ENCODE measurements at regions not wholly inside any gene's neighbourhood (a gene's known extent, or its start where the extent isn't known, plus 50 kb on each side); places are given as distances from the start of the nearest gene placed in this dataset.
"Not testable (repeated sequence)": the region's sequence is repeated elsewhere in the genome, so short reads cannot be mapped to it uniquely, and the experiment has no call there.

DNA sequence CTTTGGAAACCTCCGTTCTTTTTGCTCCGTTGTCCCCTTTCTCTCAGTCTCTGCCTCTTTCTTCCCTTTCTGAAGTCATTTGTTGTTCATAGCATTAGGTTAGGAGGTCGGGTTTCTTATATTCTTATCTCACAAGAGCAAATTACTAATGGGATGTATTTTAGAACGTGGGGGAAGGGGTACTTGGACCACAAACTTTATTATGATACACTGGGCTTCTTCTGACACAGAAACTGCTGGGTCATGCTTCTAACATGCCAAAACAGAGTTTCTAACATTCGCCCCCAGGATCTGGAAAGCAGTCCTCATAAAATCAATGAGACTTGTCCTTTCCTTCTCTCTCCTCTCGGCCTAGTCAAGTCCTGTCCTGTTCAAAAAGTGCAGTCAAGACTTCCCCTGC lies 334.4 kb downstream of the GADD45G start:
- DNase-seq (ENCODE audit: low read depth) = no peak

DNA sequence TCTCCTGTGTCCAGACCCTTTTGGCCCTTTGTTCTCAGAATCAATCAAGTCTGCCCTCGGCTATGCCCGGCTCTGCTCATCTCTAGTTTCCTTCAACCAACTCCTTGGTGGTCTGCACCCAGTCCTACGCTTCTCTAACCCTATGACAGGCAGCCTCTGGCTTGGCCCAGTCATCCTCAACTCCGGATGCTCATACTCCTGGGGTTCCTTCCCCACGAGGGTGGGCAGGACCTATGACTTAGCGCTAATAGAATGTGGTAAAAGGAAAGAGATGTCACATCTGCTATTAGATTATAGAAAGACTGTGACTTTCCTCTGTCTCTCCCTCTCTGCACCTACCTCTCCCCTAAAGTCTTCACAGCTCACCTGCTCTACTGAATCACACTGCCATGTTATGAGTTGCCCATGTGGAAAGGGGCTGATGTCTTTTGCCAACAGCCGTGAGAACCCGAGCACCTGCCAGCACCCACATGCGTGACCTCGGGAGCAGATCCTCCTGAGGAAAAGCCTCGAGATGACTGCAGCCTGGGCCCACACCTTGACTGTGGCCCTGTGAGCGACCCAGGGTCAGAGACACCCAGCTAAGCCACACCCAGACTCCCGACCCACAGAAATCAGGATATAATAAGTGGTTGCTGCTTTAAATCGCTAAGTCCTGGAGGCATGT lies 334.9 kb downstream of the GADD45G start:
- DNase-seq (ENCODE audit: low read depth) = no peak

- DNase-seq (ENCODE audit: low read depth) = no peak
Observed at GRCh38 chr9:89940625-89941024, 335.8 kb downstream of the GADD45G start.

DNA sequence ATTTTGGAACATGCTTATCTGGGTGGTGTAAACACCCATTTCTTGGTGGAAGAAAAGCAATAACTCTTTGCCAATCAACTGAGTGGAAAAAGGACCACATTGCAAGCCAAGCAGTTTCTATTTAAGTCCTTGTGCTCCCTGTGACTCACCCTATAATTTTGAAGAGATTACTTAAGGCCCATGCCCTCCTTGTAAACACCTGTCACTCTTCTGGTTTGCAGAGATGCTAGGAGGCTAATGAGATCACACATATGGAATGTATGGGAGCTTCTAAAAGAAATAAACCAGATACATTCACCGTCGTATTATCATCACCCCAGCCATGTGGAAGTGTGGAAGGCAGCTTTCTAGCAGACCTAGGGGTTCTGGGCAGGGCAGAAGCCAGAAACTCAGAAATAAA lies 337.1 kb downstream of the GADD45G start:
- DNase-seq (ENCODE audit: low read depth) = no peak

DNA sequence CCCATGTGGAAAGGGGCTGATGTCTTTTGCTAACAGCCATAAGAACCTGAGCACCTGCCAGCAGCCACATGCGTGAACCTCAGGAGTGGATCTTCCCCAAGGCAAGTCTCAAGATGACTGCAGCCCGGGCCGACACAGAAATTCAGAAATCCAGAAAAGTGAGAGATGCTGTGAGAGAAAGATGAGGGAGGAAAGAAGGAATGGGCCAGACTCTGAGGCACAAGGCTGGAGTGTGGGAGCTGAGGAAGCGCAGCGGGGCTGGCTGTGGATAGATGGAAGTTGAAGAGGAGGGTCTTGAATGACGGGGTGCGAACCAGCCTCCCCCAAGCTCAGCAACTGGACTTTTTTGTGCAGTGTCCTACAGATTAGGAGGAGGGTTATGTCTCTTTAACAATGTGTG lies 337.8 kb downstream of the GADD45G start:
- DNase-seq (ENCODE audit: low read depth) = no peak

GRCh38 chr9:89943309-89943708 lies 338.5 kb downstream of the GADD45G start:
- no peak for DNase-seq (ENCODE audit: low read depth)

- DNase-seq (ENCODE audit: low read depth) = no peak
Observed at GRCh38 chr9:89943728-89944127, 338.9 kb downstream of the GADD45G start.

DNA sequence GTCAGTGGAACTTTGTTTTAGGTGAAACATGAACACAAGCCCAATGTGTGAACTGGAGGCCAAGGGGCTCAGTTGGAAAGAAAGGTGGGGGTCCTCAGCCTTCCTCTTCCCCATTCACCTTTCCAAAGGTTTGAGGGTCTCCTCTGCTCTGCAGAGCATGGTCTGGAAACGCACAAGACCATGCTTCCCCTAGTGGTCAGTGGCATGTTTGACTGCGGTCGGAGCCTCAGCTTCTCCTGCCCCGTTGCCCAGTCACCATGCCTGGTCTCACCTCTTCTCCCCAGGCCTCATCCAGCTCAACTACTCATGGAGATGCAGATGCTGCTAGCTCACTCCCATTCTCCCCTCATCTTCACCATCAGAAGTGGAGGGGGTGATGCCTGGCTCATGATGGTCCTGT lies 340.3 kb downstream of the GADD45G start:
- no peak for DNase-seq (ENCODE audit: low read depth)

DNA sequence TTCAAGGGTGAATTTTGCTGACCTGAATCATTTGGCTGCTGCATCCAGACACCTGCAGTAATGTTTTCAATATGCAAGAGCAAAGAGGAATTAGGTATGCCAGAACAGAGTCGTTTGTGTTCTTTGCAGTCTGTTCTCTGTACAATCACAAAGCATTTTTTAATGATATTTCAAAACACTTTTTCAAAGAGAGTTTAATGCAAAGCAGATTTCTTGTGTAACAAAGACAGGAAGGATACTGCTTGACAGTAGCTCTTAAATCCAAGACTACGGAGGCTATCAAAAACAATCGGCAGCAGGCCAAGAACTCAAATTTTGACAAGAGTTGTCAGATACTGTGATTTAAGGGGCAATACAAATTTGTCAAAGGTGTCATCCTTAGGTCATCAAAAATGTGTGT lies 341.9 kb downstream of the GADD45G start:
- no peak for DNase-seq (ENCODE audit: low read depth)

DNA sequence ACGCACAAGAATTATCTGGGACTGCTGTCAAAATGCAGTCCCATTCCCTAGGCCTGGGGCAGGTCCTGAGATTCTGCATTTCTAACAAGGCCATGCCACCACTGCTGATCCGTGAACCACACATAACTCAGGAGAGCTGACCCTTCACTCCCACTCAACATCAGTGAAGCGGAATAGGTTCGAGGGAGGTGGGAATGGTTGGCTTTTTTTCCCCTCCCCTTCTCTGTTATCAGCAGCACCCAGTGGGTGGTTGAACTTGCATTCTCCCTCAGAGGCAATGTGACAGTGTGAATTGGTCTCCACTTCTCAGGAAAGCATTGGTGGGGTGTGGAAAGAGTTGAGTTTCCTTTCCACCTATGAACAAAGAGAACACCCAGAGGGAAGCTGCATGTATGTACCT lies 344.3 kb downstream of the GADD45G start:
- no peak for DNase-seq (ENCODE audit: low read depth)

- DNase-seq (ENCODE audit: low read depth) = no peak
Observed at GRCh38 chr9:89951675-89952074, 346.9 kb downstream of the GADD45G start.

- no peak for DNase-seq (ENCODE audit: low read depth)
Observed at GRCh38 chr9:89952401-89952800, 347.6 kb downstream of the GADD45G start.

DNA sequence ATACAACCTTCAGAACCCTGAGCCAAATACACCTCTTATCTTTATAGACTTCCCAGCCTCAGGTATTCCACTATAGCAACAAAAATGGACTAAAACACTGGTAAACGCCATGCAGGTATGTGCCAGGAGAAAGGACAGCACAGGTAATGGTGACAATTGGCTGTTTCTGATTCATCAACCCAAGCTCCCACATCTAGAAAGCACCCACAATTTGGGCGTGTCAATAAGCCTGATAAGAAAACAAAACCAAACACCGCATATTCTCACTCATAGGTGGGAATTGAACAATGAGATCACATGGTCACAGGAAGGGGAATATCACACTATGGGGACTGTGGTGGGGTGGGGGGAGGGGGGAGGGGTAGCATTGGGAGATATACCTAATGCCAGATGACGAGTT lies 348.5 kb downstream of the GADD45G start:
- not testable (repeated sequence) for DNase-seq (ENCODE audit: low read depth)

GRCh38 chr9:89953824-89954615 lies 349.2 kb downstream of the GADD45G start:
- DNase-seq (ENCODE audit: low read depth) = no peak

DNA sequence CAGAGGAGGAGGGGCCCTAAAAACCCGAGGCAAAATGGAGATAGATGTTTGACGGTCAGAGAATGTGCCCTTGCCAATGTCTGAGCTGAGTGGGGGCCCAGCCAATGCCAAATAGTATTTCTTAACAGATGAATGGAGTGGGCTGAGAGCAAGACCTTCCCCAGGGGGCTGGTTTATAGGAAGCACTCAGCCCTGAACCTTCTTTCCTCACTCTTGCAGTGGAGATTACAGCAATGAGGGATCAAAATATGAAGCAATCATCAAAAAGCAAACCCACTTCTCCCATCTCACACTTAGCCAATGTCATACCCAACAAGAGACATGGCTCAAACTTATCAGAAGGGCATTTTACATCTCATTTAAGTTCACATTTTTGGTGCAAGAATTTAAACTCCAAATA lies 350.3 kb downstream of the GADD45G start:
- no peak for DNase-seq (ENCODE audit: low read depth)

GRCh38 chr9:89955626-89956025 lies 350.8 kb downstream of the GADD45G start:
- no peak for DNase-seq (ENCODE audit: low read depth)

DNA sequence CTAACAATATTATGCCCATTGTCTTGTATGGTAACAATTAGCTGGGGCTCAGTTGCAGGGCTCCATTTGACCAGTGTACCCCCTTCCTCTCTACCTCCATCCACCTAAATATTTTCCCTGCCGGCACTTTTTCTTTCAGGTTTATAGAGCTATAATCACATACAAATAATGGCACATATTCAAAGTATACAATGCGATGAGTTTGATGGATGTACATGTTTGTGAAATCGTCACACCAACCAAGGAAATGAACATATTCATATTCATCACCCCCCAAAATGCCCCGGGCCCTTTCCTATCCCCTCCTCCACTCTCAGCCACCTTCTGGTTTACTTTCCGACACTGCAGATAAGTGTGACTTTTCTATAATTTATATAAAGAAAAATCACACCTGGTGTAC lies 351.5 kb downstream of the GADD45G start:
- DNase-seq (ENCODE audit: low read depth) = no peak

- no peak for DNase-seq (ENCODE audit: low read depth)
Observed at GRCh38 chr9:89956907-89957306, 352.1 kb downstream of the GADD45G start.

DNA sequence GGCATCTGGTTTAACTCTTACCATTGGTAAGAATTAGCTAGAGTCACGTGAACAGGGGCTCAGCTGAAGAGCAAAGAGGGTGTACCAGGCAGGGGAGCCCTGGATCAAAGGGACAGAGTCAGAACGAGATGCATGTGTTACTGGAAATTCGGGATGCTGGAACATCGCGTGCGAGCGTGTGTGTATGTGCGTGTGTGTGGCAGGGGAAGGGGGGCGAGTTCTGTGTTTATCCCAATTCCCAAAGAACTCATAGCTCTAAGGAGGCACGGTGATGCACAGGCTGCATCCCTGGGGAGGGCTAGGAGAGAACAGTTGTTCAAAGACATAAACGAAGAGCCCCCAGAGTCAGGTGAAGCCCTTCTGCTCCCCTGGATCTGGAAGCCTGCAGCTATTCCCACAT lies 353.3 kb downstream of the GADD45G start:
- DNase-seq (ENCODE audit: low read depth) = no peak

GRCh38 chr9:89961616-89962341 lies 357.0 kb downstream of the GADD45G start:
- DNase-seq (ENCODE audit: low read depth) = no peak

GRCh38 chr9:89963280-89963679 lies 358.5 kb downstream of the GADD45G start:
- DNase-seq (ENCODE audit: low read depth) = no peak

GRCh38 chr9:89967527-89967926 lies 362.7 kb downstream of the GADD45G start:
- no peak for DNase-seq (ENCODE audit: low read depth)

GRCh38 chr9:89969156-89969675 lies 364.4 kb downstream of the GADD45G start:
- DNase-seq (ENCODE audit: low read depth) = no peak

Data from stimulated activated CD8-positive, alpha-beta memory T cell treated with anti-CD3 and anti-CD28 coated beads, Interleukin-12 subunit alpha, Interleukin-12 subunit beta, amount 100 ng/mL, for 1 hour (primary cell).